22Rv1 (cell line): ENCODE measurements at regions not wholly inside any gene's neighbourhood (a gene's known extent, or its start where the extent isn't known, plus 50 kb on each side); places are given as distances from the start of the nearest gene placed in this dataset.

Source experiments
- H3K27ac ChIP-seq: fragments of 450-650 bp; 2 replicates; pipeline ENCODE4 v1.5.1; 2017
- ZFX ChIP-seq: fragments of 450-650 bp; IDR thresholded peaks from 2 replicates; pipeline ENCODE4 v1.6.1; 2017; ENCODE audit warnings: antibody characterized with exemption, borderline replicate concordance
- TF ChIP-seq, protein P1 (sequence below): fragments of 450-650 bp; IDR thresholded peaks from 2 replicates; pipeline ENCODE4 v1.5.1; 2017; ENCODE audit warnings: mild to moderate bottlenecking

DNA sequence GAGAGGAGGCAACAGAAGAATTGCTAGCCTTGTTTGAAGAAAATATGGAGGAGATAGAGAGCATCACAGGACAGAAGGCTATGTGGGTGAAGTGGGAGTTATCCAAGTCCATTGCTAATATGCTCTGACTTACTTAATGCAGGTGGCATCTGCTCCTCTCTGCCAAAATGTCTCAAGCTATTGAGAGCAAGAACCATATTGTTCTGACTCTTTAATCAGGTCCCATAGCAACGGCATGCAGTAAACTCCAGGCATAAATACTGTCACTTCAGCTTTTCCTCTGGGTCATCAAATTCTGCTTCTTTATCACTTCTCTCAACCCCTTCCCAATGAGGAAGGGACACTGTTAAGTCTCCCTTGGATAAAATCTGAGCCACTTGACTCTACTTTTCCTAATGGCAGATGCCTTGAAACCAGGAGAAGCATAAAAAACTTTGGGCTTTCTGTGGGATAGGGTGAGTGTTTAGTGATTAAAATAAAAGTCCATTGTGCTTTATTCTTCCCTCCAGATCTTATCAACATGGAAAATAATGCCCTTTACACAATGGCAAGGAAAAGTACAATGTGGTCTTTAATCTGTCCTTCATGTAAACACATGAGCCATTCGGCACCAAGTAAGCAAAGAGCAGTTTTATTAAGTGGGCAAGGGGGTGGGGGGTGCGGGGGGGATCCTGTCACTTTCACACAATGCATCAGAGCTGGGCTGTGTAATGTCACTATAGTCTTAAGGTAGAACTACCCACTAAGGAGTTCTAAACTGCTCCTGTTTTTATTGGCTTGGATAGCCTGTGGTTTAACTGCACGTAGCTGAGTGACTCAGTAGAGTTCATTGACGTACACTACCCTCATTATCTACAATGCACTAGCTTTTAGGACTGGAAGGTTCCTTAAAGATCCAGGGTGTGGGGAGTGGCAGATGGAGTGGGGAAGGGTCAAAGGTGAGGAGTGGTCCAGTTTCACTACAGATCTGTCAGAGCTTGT lies 71.0 kb upstream of the TARS1 start:
- TF ChIP-seq, protein P1, sequence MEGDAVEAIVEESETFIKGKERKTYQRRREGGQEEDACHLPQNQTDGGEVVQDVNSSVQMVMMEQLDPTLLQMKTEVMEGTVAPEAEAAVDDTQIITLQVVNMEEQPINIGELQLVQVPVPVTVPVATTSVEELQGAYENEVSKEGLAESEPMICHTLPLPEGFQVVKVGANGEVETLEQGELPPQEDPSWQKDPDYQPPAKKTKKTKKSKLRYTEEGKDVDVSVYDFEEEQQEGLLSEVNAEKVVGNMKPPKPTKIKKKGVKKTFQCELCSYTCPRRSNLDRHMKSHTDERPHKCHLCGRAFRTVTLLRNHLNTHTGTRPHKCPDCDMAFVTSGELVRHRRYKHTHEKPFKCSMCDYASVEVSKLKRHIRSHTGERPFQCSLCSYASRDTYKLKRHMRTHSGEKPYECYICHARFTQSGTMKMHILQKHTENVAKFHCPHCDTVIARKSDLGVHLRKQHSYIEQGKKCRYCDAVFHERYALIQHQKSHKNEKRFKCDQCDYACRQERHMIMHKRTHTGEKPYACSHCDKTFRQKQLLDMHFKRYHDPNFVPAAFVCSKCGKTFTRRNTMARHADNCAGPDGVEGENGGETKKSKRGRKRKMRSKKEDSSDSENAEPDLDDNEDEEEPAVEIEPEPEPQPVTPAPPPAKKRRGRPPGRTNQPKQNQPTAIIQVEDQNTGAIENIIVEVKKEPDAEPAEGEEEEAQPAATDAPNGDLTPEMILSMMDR = no peak
- no peak overlapping the region for H3K27ac ChIP-seq

DNA sequence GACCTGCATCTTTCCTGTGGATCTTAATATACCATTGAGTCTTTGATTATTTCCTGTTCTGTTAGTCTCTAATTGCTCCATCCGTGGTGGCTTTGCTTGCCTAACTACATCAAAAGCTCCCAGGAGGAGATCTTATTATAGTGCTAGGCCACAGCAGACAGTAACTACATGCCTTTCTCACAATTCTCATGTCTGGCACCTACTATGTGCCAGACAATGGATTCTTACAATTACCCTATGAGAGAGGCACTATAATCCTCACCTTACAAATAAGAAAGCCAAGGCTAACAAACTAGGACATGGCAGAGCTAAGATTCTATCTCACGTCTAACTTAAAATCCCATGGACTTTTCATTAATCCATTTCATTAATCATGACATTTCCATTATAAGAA lies 70.3 kb upstream of the TARS1 start:
- TF ChIP-seq ZFX = no peak
- TF ChIP-seq, protein P1 = no peak
- no peak overlapping the region for H3K27ac ChIP-seq

DNA sequence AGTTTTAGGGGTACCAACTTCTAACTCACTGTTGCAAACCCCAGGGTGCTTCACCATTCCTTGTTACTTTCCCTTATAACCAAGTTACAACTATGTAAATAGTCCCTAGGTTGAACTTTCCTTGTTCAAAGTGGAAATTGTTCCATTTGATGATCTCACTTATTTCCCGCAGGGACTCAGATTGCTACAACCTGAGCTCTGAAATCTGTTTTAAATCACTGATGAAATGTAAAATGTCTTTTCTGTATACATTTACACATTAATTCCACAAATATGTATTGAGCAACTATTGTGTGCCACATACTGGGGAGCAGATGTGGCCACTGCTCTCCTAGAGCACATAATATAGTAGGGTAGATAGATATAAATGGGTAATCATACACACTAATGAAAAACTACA lies 69.1 kb upstream of the TARS1 start:
- H3K27ac ChIP-seq = no peak overlapping the region
- TF ChIP-seq ZFX = no peak
- TF ChIP-seq, protein P1 = no peak

DNA sequence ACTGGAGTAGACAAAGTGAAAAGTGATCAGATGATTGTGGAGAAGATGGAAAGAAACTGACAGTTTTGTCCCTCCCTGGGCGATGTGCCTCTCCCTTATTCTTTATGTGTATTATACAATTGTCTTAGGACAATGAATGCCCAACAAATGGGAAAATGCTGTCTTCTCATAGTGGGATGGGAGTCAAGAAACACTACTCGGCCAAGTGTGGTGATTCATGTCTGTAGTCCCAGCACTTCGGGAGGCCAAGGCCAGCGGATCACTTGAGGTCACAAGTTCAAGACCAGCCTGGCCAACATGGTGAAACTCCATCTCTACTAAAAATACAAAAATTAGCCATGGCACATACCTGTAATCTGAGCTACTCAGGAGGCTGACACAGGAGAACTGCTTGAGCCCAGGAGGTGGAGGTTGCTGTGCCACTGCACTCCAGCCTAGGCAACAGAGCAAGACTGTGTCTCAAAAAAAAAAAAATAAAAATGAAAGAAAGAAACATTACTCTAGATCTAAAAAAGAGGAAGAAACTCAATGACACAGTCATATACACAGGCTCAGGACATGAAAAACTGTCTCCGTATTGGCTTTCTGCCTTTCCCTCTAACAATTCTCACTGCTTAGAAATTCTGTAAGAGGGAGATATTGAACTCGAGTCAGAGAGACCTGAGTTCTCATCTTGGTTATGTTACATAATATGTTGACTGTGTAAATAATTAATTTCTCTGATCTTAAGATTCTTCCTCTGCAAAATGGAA lies 67.9 kb upstream of the TARS1 start:
- TF ChIP-seq, protein P1 = no peak
- no peak for TF ChIP-seq ZFX
- no peak overlapping the region for H3K27ac ChIP-seq

DNA sequence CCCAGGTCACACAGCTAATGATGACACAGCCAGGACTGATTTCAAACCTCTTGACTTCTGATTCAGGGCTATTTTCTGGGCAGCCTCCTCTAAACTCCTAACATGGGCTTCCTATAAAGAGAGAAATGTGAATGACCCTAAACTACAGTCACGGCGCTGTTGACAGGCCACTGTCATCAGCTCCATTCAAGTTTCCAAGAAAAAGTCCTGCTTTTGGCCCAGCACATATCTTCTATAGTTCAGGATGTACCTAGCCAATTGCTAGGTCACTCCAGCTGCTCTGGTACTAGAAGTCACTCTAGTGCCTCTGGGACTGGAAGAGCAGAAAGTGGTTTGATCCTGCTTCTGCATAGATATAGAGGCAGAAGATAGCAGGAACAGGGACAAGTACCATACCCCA lies 64.9 kb upstream of the TARS1 start:
- TF ChIP-seq, protein P1 = no peak
- TF ChIP-seq ZFX = no peak
- no peak overlapping the region for H3K27ac ChIP-seq

DNA sequence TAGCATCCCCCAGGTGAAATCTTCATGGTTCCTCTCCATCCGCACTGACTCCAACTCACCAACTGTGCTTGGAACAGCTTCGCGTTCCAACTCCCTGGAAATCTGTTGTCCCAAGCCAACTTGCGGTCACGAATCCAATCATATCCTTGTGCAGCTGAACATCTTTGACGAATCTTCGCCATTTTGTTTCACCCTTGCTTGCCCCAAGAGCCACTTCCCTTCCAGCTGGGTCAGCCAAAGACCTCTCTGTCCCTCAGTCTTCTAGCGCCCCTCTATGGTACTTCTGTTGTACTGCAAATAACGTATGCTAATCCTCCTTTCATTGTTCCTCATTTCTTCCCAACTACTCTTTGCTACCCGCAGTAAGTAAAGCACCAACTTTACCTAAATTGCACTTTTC lies 61.0 kb upstream of the TARS1 start:
- TF ChIP-seq, protein P1 = peak; percentile 58
- no peak for TF ChIP-seq ZFX
- H3K27ac ChIP-seq = no peak overlapping the region

DNA sequence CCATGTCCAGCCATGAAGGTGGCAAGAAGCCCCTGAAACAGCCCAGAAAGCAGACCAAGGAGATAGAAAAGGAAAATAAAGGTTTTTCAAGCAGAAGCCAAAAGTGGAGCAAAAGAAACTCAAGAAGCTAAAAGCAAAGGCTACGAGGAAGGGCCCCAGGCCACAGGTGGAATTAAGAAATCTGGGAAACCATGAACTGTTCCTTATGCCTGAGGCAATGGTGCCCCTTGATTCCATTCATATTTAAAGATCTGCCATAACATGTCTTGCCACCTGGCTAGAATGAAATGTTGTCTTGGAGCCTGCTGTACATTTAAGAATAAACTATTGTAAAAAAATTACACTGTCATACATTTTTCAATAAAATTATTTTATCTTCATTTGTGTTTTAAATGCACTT lies 59.5 kb upstream of the TARS1 start:
- no peak overlapping the region for H3K27ac ChIP-seq
- no peak for TF ChIP-seq ZFX
- TF ChIP-seq, protein P1 = no peak
